ENCODE measurements at regions not wholly inside any gene's neighbourhood (a gene's known extent, or its start where the extent isn't known, plus 50 kb on each side); places are given as distances from the start of the nearest gene placed in this dataset.
"Not testable (repeated sequence)": the region's sequence is repeated elsewhere in the genome, so short reads cannot be mapped to it uniquely, and the experiment has no call there.

GRCh38 chr4:33130662-33131061, 2410.5 kb downstream of the PCDH7 start:
- TF ChIP-seq CTCF, POLR2A, POLR2AphosphoS5 (IDR thresholded peaks at IDR 0.05): not testable (repeated sequence)
